Nucleus accumbens (tissue), 56 donors: ENCODE measurements at regions not wholly inside any gene's neighbourhood (a gene's known extent, or its start where the extent isn't known, plus 50 kb on each side); places are given as distances from the start of the nearest gene placed in this dataset.

Experiments used
- DNase-seq, 56 donors: peaks; one replicate each; lab custom pipeline; 2025; lab: John Stamatoyannopoulos, UW

DNA sequence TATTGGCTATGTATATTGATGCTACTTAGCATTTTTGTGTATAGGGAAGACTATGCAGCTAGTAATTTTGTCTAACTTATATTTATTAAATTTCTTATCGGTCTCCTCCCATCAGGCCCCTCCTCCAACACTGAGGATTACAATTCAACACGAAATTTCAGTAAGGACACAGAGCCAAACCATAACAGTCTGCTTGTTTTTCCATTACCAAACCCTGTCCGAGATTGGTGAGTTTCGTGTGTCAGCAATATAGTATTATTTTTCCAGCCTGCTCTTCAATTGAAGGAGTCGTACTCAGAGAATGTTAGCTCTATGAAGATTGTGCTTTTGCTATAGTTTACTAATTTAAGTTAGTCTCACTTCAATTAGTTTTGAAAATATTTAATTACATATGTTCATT is 1495.3 kb downstream of the MRPL39 start:
- DNase-seq = no peak

DNA sequence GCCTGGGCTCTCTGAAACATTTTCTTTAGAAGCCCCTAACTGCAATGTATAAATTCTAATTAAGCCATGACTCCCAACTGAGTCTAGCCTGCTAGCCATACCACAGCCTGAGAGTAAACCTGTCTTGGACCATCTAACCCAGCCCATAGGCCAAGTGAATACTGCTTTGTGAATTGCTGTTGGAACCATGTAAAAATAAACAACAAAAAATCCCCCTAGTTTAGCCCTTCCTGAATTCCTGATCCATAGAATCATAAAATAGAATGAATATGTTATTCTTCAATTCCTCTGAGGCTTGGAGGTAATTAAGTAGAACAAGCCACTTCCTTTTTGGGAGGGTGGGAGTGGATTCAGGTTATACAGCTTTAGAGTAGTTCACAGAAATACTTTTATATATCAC is 1496.4 kb downstream of the MRPL39 start:
- DNase-seq = no peak

GRCh38 chr21:24097181-24097580 is 1510.1 kb downstream of the MRPL39 start:
- DNase-seq = no peak

- DNase-seq = no peak
Observed at GRCh38 chr21:24096651-24097050, 1510.6 kb downstream of the MRPL39 start.

- DNase-seq = no peak
Observed at GRCh38 chr21:24093032-24093431, 1514.2 kb downstream of the MRPL39 start.

DNA sequence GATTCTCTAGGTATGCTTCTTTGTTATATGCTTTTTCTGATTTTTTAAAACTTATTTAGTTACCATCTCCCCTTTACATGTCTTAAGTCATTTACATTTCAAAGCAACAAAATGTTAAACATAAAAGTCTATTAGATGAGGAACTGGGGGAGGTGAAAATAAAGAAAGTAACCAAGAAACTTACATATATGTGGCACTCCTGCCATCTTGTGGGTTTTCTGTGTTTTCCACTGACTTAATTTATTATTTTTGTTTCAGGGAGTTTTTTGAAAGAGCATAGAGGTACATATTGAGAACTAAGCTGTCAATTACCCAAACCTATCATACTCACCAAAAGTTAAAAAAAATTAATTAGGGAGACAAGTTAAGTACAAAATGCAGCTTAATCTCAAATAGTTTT is 1531.1 kb downstream of the MRPL39 start:
- DNase-seq = no peak

DNA sequence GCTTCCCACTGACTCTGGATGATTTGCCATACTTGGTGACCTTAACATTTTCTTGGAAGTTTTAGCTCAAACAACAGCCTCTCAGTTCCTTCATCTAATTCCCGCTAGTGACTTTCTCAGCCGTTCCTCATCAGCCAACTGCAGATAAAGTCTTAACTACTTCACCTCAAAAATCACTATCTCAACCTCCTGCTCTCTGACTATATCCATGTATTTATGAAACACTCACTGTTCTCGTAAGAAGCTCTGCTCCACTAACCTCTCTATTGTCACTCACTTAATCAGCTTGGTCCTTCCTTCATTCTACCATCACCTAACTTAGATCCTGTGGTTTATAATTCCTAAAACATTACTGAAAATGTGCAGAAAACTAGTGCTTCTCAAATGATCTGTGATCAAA is 1551.6 kb downstream of the MRPL39 start:
- no peak for DNase-seq

DNA sequence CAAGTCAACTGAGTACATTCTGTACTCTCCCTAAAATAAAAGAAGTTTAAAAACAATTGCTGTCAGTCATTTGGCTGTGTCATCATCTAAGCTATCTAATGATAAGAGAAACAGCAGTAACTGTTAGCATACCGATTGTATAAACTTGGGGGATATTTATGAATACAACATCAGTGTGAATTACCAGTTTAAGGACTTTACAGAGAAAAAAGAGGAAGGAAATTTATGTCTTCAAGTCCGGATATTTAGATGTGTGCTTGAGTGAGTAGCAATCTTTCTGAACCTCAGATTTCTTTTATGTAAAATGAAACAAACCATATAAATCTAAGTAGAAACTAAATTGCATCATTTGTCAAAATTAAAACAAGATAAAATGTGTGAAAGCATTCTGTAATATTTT is 1557.0 kb downstream of the MRPL39 start:
- DNase-seq = no peak

GRCh38 chr21:24046829-24047443 is 1560.3 kb downstream of the MRPL39 start:
- no peak for DNase-seq

- DNase-seq = peak in 55 of 56 donors; percentile 4 to 97 (median 91)
Observed at GRCh38 chr21:24045775-24046215, 1561.5 kb downstream of the MRPL39 start.

DNA sequence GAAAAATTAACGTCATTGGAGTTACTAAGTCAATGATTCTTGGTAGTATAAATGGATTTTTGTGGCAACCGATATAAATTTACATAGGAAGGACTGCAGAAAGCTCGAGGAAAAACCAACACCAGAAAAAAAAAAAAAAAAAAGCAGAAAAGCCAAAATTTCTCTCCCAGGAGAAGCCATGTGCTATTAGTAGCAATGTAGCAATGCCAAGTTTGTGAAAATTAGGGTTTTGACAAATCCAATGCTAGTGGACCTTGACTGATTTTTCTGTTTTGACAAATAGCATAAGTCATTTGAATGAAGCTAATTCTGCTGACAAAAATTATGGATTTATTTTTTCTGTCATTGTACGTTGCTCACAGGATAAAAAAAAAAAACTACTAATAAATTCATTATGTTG is 1561.9 kb downstream of the MRPL39 start:
- DNase-seq = no peak

DNA sequence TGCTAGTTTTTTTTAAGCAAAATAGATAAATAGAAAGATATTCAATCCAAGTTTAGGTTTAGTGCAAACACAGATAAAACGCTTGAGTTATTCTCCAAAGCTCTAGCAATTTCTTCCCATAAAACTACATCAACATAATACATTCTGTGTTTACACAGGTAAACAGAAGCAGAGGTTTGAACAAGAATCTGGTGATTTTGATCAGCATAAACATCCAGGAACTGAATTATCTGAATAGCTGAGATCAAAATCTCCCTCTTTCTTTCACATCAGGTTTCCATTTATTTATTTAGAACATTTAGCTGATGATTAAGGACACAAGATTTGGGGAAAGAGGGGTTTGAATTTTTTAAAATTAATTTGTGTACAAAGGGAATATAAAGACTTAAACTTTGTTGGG is 1564.6 kb downstream of the MRPL39 start:
- no peak for DNase-seq

- DNase-seq = no peak
Observed at GRCh38 chr21:24032709-24033232, 1574.5 kb downstream of the MRPL39 start.

DNA sequence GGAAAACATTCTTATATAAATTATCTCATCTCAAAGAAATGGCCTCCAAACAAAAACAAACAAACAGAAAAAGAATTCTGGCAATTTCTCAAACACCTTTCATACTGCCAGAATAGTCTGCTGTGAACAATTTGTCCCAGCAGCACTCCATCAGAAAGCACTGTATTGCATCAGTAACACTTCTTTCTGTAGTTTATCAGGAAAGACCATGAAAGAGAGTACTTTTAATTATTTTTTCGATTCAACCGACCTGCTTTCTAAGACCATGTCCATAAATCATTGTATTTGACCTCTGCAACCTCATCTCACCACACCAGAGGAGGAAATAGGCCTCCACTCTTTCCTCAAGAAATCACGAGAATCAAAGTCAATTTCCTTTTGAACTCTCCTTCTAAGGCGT is 1579.9 kb downstream of the MRPL39 start:
- no peak for DNase-seq

- DNase-seq = no peak
Observed at GRCh38 chr21:24025101-24025500, 1582.2 kb downstream of the MRPL39 start.

GRCh38 chr21:24023936-24024335 is 1583.3 kb downstream of the MRPL39 start:
- DNase-seq = no peak

GRCh38 chr21:24023402-24023801 is 1583.9 kb downstream of the MRPL39 start:
- DNase-seq = no peak

- DNase-seq = no peak
Observed at GRCh38 chr21:24014381-24014780, 1592.9 kb downstream of the MRPL39 start.

DNA sequence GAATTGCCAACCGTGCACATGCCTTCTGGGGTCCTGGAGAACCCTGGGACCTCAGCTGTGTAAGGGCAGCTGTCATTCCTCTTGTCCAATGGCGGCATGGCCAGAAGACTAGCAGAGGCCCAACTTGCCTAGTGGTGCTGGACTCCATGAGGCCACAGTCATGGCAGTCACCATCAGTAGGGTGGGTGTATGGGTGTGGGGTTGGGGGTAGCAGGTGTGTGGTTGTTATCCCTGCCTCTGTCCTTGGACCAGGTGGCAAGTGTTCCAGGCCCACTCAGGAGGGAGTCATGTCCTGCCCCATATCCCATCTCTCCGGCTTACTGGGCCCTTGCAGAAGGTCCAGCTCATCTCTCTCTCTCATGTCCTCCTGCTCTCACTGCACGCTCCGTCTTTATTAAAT is 1596.2 kb downstream of the MRPL39 start:
- DNase-seq = no peak

- DNase-seq = no peak
Observed at GRCh38 chr21:24007592-24007991, 1599.7 kb downstream of the MRPL39 start.

GRCh38 chr21:23986987-23987386 is 1620.3 kb downstream of the MRPL39 start:
- DNase-seq = no peak

- no peak for DNase-seq
Observed at GRCh38 chr21:23986214-23986613, 1621.1 kb downstream of the MRPL39 start.

- DNase-seq = no peak
Observed at GRCh38 chr21:23982546-23982945, 1624.7 kb downstream of the MRPL39 start.
